ENCODE measurements at regions not wholly inside any gene's neighbourhood (a gene's known extent, or its start where the extent isn't known, plus 50 kb on each side); places are given as distances from the start of the nearest gene placed in this dataset.

DNA sequence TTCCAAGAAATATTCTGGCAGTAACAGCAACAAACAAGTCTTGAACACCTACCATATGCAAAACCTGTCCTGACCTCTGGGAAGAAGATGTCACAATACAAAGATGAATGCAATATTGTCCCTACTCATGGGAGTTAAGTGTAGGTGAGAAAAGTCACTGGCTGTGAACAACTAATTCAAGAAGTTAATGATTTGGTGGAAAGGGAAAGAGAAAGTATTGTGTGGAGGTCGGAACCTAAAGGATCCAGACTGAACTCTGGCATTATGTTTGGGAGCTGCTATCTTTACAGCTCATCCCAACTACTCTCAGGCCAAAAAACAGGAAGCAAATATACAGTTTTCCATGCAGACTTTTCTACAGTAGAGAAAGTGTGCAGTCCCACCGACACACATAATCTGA lies 285.3 kb upstream of the PRDM1 start:
- ChIA-PET POLR2A (no interaction called here), CTCF (interaction anchor here (0.6 kb wide), 1 partner anchor 370 kb away, joined by 4 read pairs; no protein-coding TSS in a partner anchor)
- Histone ChIP-seq H3K4me1 (ENCODE audit: control insufficient read depth, insufficient read depth, low read length) (no peaks in the 10 kb centered on the region), H3K27ac (ENCODE audit: extremely low read depth, low read depth, low read length) (no peak overlapping the region), H3K36me3 (ENCODE audit: control insufficient read depth in 2 of 2, insufficient read depth in 1 of 2, low read length in 2 of 2) (no peaks in the 10 kb centered on the region), H3K9me3 (ENCODE audit: control insufficient read depth, insufficient read depth, low read depth, low read length) (no peaks in the 10 kb centered on the region), H3K4me3 (ENCODE audit: low read depth, low read length) (no peak overlapping the region)
- TF ChIP-seq ZNF311 (tag by site-specific recombination; IDR thresholded peaks at IDR 0.05; ENCODE audit: borderline replicate concordance) (no peak), ZNF350 (tag by site-specific recombination; IDR thresholded peaks at IDR 0.05) (no peak), ZNF544 (tag by site-specific recombination; IDR thresholded peaks at IDR 0.05) (no peak), ZNF132 (tag by site-specific recombination; IDR thresholded peaks at IDR 0.05; ENCODE audit: borderline replicate concordance) (no peak), ZNF548 (tag by site-specific recombination; IDR thresholded peaks at IDR 0.05) (no peak)
- TF ChIP-seq, protein P1, sequence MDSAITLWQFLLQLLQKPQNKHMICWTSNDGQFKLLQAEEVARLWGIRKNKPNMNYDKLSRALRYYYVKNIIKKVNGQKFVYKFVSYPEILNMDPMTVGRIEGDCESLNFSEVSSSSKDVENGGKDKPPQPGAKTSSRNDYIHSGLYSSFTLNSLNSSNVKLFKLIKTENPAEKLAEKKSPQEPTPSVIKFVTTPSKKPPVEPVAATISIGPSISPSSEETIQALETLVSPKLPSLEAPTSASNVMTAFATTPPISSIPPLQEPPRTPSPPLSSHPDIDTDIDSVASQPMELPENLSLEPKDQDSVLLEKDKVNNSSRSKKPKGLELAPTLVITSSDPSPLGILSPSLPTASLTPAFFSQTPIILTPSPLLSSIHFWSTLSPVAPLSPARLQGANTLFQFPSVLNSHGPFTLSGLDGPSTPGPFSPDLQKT (IDR thresholded peaks at IDR 0.05; ENCODE audit: borderline replicate concordance, low read depth, low read length): no peak
- TF ChIP-seq, protein P2, sequence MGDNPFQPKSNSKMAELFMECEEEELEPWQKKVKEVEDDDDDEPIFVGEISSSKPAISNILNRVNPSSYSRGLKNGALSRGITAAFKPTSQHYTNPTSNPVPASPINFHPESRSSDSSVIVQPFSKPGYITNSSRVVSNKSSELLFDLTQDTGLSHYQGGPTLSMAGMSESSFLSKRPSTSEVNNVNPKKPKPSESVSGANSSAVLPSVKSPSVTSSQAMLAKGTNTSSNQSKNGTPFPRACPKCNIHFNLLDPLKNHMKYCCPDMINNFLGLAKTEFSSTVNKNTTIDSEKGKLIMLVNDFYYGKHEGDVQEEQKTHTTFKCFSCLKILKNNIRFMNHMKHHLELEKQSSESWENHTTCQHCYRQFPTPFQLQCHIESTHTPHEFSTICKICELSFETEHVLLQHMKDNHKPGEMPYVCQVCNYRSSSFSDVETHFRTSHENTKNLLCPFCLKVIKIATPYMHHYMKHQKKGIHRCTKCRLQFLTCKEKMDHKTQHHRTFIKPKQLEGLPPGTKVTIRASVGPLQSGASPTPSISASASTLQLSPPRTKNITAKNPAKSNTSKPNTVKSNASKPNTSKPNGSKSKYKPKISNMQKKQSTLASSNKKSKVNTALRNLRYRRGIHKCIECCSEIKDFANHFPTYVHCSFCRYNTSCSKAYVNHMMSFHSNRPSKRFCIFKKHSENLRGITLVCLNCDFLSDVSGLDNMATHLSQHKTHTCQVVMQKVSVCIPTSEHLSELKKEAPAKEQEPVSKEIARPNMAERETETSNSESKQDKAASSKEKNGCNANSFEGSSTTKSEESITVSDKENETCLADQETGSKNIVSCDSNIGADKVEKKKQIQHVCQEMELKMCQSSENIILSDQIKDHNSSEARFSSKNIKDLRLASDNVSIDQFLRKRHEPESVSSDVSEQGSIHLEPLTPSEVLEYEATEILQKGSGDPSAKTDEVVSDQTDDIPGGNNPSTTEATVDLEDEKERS (tag by site-specific recombination; IDR thresholded peaks at IDR 0.05): no peak

DNA sequence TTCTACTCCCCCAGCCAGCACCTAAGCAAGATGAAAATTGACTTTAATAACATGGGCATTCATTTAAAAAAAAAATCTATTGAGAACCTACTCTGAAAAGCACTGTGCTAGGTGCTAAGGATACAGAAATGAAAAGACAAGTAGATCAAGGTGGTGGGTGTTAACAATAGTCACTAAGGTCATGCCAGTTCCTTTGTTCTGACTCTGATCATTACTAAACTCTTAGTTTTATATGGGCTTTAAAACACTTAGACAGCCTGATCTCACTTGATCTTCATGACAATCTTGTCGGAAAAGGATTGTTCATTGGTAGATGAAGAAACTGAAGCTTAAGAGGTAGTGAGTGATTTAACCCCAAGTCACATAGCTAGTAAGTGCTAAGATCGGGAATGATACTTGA lies 285.7 kb upstream of the PRDM1 start:
- no peak overlapping the region for H3K27ac ChIP-seq (ENCODE audit: extremely low read depth, low read depth, low read length)
- H3K4me1 ChIP-seq (ENCODE audit: control insufficient read depth, insufficient read depth, low read length): no peaks in the 10 kb centered on the region
- POLR2A ChIA-PET: no interaction called here
- no peaks in the 10 kb centered on the region for H3K36me3 ChIP-seq (ENCODE audit: control insufficient read depth in 2 of 2, insufficient read depth in 1 of 2, low read length in 2 of 2)
- CTCF ChIA-PET: interaction anchor here (0.6 kb wide), 1 partner anchor 369 kb away, joined by 4 read pairs; no protein-coding TSS in a partner anchor
- TF ChIP-seq SP2 (tag by site-specific recombination; IDR thresholded peaks at IDR 0.05): no peak
- no peak for TF ChIP-seq HOXC10 (CRISPR knock-in tag; IDR thresholded peaks at IDR 0.05)
- TF ChIP-seq, protein P3, sequence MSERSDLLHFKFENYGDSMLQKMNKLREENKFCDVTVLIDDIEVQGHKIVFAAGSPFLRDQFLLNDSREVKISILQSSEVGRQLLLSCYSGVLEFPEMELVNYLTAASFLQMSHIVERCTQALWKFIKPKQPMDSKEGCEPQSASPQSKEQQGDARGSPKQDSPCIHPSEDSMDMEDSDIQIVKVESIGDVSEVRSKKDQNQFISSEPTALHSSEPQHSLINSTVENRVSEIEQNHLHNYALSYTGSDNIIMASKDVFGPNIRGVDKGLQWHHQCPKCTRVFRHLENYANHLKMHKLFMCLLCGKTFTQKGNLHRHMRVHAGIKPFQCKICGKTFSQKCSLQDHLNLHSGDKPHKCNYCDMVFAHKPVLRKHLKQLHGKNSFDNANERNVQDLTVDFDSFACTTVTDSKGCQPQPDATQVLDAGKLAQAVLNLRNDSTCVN (tag by site-specific recombination; optimal IDR thresholded peaks at IDR 0.05): no peak
- TF ChIP-seq ZIC2 (tag by site-specific recombination; IDR thresholded peaks at IDR 0.05): no peak
- no peak for TF ChIP-seq ZNF416 (tag by site-specific recombination; IDR thresholded peaks at IDR 0.05)
- TF ChIP-seq, protein P4, sequence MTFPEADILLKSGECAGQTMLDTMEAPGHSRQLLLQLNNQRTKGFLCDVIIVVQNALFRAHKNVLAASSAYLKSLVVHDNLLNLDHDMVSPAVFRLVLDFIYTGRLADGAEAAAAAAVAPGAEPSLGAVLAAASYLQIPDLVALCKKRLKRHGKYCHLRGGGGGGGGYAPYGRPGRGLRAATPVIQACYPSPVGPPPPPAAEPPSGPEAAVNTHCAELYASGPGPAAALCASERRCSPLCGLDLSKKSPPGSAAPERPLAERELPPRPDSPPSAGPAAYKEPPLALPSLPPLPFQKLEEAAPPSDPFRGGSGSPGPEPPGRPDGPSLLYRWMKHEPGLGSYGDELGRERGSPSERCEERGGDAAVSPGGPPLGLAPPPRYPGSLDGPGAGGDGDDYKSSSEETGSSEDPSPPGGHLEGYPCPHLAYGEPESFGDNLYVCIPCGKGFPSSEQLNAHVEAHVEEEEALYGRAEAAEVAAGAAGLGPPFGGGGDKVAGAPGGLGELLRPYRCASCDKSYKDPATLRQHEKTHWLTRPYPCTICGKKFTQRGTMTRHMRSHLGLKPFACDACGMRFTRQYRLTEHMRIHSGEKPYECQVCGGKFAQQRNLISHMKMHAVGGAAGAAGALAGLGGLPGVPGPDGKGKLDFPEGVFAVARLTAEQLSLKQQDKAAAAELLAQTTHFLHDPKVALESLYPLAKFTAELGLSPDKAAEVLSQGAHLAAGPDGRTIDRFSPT (tag by site-specific recombination; IDR thresholded peaks at IDR 0.05): no peak
- no peak for TF ChIP-seq ZNF571 (tag by site-specific recombination; IDR thresholded peaks at IDR 0.05)
- TF ChIP-seq ZBTB48 (tag by site-specific recombination; IDR thresholded peaks at IDR 0.05): no peak
- no peak for TF ChIP-seq ZNF623 (tag by site-specific recombination; IDR thresholded peaks at IDR 0.05)
- TF ChIP-seq, protein P5, sequence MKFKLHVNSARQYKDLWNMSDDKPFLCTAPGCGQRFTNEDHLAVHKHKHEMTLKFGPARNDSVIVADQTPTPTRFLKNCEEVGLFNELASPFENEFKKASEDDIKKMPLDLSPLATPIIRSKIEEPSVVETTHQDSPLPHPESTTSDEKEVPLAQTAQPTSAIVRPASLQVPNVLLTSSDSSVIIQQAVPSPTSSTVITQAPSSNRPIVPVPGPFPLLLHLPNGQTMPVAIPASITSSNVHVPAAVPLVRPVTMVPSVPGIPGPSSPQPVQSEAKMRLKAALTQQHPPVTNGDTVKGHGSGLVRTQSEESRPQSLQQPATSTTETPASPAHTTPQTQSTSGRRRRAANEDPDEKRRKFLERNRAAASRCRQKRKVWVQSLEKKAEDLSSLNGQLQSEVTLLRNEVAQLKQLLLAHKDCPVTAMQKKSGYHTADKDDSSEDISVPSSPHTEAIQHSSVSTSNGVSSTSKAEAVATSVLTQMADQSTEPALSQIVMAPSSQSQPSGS (tag by site-specific recombination; IDR thresholded peaks at IDR 0.05; ENCODE audit: low read depth): no peak
- TF ChIP-seq ZSCAN23 (tag by site-specific recombination; IDR thresholded peaks at IDR 0.05): no peak
- TF ChIP-seq ZNF184 (tag by site-specific recombination; IDR thresholded peaks at IDR 0.05): no peak
- TF ChIP-seq ZNF473 (tag by site-specific recombination; IDR thresholded peaks at IDR 0.05): no peak
- no peak for TF ChIP-seq ZNF391 (tag by site-specific recombination; IDR thresholded peaks at IDR 0.05; ENCODE audit: borderline replicate concordance, low read depth)
- TF ChIP-seq ZNF792 (tag by site-specific recombination; IDR thresholded peaks at IDR 0.05): no peak
- TF ChIP-seq, protein P6, sequence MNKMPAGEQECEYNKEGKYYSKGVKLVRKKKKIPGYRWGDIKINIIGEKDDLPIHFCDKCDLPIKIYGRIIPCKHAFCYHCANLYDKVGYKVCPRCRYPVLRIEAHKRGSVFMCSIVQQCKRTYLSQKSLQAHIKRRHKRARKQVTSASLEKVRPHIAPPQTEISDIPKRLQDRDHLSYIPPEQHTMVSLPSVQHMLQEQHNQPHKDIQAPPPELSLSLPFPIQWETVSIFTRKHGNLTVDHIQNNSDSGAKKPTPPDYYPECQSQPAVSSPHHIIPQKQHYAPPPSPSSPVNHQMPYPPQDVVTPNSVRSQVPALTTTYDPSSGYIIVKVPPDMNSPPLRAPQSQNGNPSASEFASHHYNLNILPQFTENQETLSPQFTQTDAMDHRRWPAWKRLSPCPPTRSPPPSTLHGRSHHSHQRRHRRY (tag by site-specific recombination; IDR thresholded peaks at IDR 0.05): no peak
- TF ChIP-seq GLI2 (tag by site-specific recombination; IDR thresholded peaks at IDR 0.05; ENCODE audit: borderline replicate concordance, low read depth): no peak
- H3K4me3 ChIP-seq (ENCODE audit: low read depth, low read length): no peak overlapping the region
- H3K9me3 ChIP-seq (ENCODE audit: control insufficient read depth, insufficient read depth, low read depth, low read length): no peaks in the 10 kb centered on the region
